CD4-positive, alpha-beta T cell (primary cell): ENCODE measurements at regions not wholly inside any gene's neighbourhood (a gene's known extent, or its start where the extent isn't known, plus 50 kb on each side); places are given as distances from the start of the nearest gene placed in this dataset.

ENCODE experiments used
- ATAC-seq: fragments of 200-7000 bp; cut with Tn5 transposase; one replicate; pipeline ENCODE4 v1.10.0; 2022; ENCODE audit warnings: mild to moderate bottlenecking; ENCODE audit not compliant: poor library complexity
- CTCF ChIA-PET: fragments of 350-600 bp; sonication (Branson Sonifier 250); formaldehyde crosslinking; loops from one replicate; lab custom pipeline; 2021; ENCODE audit warnings: antibody characterized with exemption, inconsistent platforms; lab: Charles Lee
- POLR2A ChIA-PET: fragments of 350-600 bp; sonication (Branson Sonifier 250); formaldehyde crosslinking; loops from one replicate; lab custom pipeline; 2021; ENCODE audit warnings: antibody characterized with exemption, inconsistent platforms; lab: Charles Lee
- DNase-seq, 14 experiments: peaks; one replicate each; pipeline ENCODE4 v3.0.0-alpha.2; 2013 to 2020; ENCODE audit warnings: mixed read lengths in 2 of 14
- H3K27ac ChIP-seq, 2 donors: one replicate each; pipeline versions ENCODE4 v1.5.1 to v1.7.0; 2013; ENCODE audit warnings: low read length in 2 of 2, low read depth in 1 of 2, mild to moderate bottlenecking in 1 of 2
- H3K27me3 ChIP-seq, 2 experiments: 1 replicate in 1 of 2; 2 replicates in 1 of 2; pipeline versions ENCODE4 v1.6.1 to v1.7.0; 2013; ENCODE audit warnings: low read length in 2 of 2, control low read depth in 1 of 2, mild to moderate bottlenecking in 1 of 2, moderate library complexity in 1 of 2; ENCODE audit not compliant: insufficient read depth in 2 of 2, control insufficient read depth in 1 of 2
- H3K36me3 ChIP-seq: one replicate; pipeline ENCODE4 v1.6.1; 2013; ENCODE audit warnings: low read length, control low read depth; ENCODE audit not compliant: insufficient read depth
- H3K4me1 ChIP-seq: one replicate; pipeline ENCODE4 v1.6.1; 2013; ENCODE audit warnings: low read length, control low read depth; ENCODE audit not compliant: insufficient read depth
- H3K4me3 ChIP-seq: one replicate; pipeline ENCODE4 v1.5.1; 2013; ENCODE audit warnings: mild to moderate bottlenecking, low read length, moderate library complexity
- H3K9me3 ChIP-seq, 2 experiments: 1 replicate in 1 of 2; 2 replicates in 1 of 2; pipeline versions ENCODE4 v1.6.1 to v1.7.0; 2013; ENCODE audit warnings: low read length in 2 of 2, mild to moderate bottlenecking in 2 of 2, control low read depth in 1 of 2, moderate library complexity in 1 of 2; ENCODE audit not compliant: control insufficient read depth in 1 of 2, insufficient read depth in 1 of 2
- H3K27ac Mint-ChIP-seq: one replicate; pipeline ENCODE4 v1.8.0; 2020; ENCODE audit warnings: mixed read lengths
- H3K27me3 Mint-ChIP-seq: one replicate; pipeline ENCODE4 v1.8.0; 2021; ENCODE audit warnings: mixed read lengths
- H3K36me3 Mint-ChIP-seq: one replicate; pipeline ENCODE4 v1.8.0; 2021; ENCODE audit warnings: low read depth, mixed read lengths
- H3K4me1 Mint-ChIP-seq: one replicate; pipeline ENCODE4 v1.8.0; 2021; ENCODE audit warnings: low read depth, mixed read lengths
- H3K4me3 Mint-ChIP-seq: one replicate; pipeline ENCODE4 v1.8.0; 2020; ENCODE audit warnings: mild to moderate bottlenecking, mixed read lengths
- H3K9me3 Mint-ChIP-seq: one replicate; pipeline ENCODE4 v1.8.0; 2020; ENCODE audit warnings: mixed read lengths
- CTCF ChIP-seq: fragments of 200-600 bp; IDR thresholded peaks from one replicate; pipeline ENCODE4 v1.8.0; 2022; ENCODE audit warnings: antibody characterized with exemption, mild to moderate bottlenecking
- intact Hi-C, 2 experiments: fragments of 100-400 bp; cut with DNase I in 1 of 2; cut with micrococcal nuclease in 1 of 2; formaldehyde crosslinking; loops; one replicate each; pipeline versions ENCODE4 v1.15.1 to v1.9.0; 2023 to 2025; cut with DNase I, micrococcal nuclease

- H3K4me1 ChIP-seq = no peaks in the 10 kb centered on the region
- no peak overlapping the region for H3K4me3 ChIP-seq
- H3K9me3 ChIP-seq = no peaks in the 10 kb centered on the region
- intact Hi-C loops = no loop called here
- DNase-seq = no peak
- Mint-ChIP-seq H3K36me3 (no peaks in the 10 kb centered on the region), H3K27ac (no peak overlapping the region), H3K4me3 (no peak overlapping the region), H3K27me3 (peaks cover 13% of the 10 kb centered on the region), H3K4me1 (no peaks in the 10 kb centered on the region), H3K9me3 (no peaks in the 10 kb centered on the region)
- peaks cover 17 to 50% of the 10 kb centered on the region in 2 experiments for H3K27me3 ChIP-seq
- POLR2A ChIA-PET = no interaction called here
- TF ChIP-seq CTCF = no peak
- H3K27ac ChIP-seq = no peak overlapping the region
- CTCF ChIA-PET = no interaction called here
- ATAC-seq = no peak
- no peaks in the 10 kb centered on the region for H3K36me3 ChIP-seq
These were observed 135.7 kb upstream of the HS3ST2 start for GRCh38 chr16:22678311-22678710.

DNA sequence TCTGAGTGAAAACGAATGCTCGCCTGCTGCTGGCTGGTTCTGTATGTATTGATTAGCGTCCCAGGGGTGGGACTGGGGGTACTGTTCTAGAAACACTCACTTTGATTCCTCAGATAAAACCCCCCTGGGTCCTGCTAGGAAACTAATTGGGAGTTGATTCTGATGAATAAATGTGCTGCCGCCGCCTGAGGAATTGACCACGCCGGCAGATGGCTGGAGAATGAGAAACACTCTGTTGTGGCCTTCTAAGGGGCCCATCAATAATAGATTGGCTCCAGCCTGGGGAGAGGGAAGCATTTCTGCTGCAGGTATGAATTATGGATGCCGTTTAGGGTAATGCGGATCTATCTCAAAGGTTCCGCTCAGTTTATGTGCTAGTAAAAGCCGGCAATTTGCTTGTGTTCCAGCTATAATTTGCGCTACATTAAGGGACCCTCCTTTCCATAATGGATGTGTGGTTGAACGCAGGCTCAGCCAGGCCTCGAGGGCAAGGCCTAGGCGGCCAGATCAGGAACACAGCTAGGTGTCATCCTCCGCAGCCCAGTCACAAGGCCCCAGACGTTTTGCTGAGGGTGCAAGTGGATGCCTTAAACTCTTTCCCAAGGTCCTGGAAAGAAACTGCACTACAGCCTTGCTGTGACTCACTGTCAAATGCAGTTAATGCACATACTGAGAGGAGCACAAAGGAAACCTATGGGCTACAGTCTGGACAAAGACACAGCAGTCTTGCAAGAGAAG is 132.2 kb upstream of the HS3ST2 start:
- DNase-seq (no peak), ATAC-seq (no peak)
- peaks cover 4% of the 10 kb centered on the region for H3K4me1 Mint-ChIP-seq
- no peaks in the 10 kb centered on the region for H3K4me1 ChIP-seq
- peaks cover under 1% of the 10 kb centered on the region for H3K9me3 Mint-ChIP-seq
- ChIA-PET CTCF (interaction anchor here (0.5 kb wide), 1 partner anchor 1964 kb away, joined by 4 read pairs; no protein-coding TSS in a partner anchor), POLR2A (no interaction called here)
- TF ChIP-seq CTCF = no peak
- intact Hi-C loops = no loop called here
- H3K27me3 ChIP-seq = peaks cover 13 to 32% of the 10 kb centered on the region in 2 experiments
- H3K4me3 Mint-ChIP-seq = no peak overlapping the region
- no peak overlapping the region for H3K27ac ChIP-seq
- H3K36me3 Mint-ChIP-seq = no peaks in the 10 kb centered on the region
- no peak overlapping the region for H3K27ac Mint-ChIP-seq
- peaks cover 25% of the 10 kb centered on the region for H3K27me3 Mint-ChIP-seq
- peaks cover under 1 to 5% of the 10 kb centered on the region in 2 experiments for H3K9me3 ChIP-seq
- no peaks in the 10 kb centered on the region for H3K36me3 ChIP-seq
- no peak overlapping the region for H3K4me3 ChIP-seq

DNA sequence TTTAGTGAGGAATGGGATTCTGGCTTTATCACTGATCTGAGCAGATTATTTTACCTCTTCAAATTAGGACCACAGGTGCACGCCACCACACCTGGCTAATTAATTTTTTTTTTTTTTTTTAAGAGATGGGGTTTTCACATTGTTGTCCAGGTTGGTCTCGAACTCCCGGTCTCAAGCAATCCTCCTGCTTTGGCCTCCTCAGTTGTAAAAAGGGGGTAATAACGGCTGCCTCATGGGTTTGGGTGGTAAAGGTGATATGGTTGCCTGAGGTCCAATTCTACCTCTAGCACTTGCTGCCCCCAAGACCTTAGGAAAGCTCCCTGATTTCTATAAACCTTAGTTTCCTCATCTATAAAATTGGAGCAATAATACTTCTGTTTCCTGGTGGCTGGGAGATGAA is 130.7 kb upstream of the HS3ST2 start:
- peaks cover 29% of the 10 kb centered on the region for H3K27me3 Mint-ChIP-seq
- H3K27ac Mint-ChIP-seq = no peak overlapping the region
- POLR2A ChIA-PET = no interaction called here
- H3K9me3 ChIP-seq = peaks cover 9 to 10% of the 10 kb centered on the region in 2 experiments
- TF ChIP-seq CTCF = no peak
- H3K27ac ChIP-seq = no peak overlapping the region
- H3K36me3 Mint-ChIP-seq = no peaks in the 10 kb centered on the region
- H3K4me1 Mint-ChIP-seq = peaks cover 4% of the 10 kb centered on the region
- no peak overlapping the region for H3K4me3 ChIP-seq
- DNase-seq (no peak), ATAC-seq (no peak)
- H3K4me1 ChIP-seq = no peaks in the 10 kb centered on the region
- H3K27me3 ChIP-seq = peaks cover 10 to 24% of the 10 kb centered on the region in 2 experiments
- CTCF ChIA-PET = no interaction called here
- H3K36me3 ChIP-seq = no peaks in the 10 kb centered on the region
- H3K9me3 Mint-ChIP-seq = peaks cover 4% of the 10 kb centered on the region
- H3K4me3 Mint-ChIP-seq = no peak overlapping the region
- intact Hi-C loops = no loop called here
